NCI-H524 treated with DMSO at 0.1 percent for 48 hours (cell line): ENCODE measurements at regions not wholly inside any gene's neighbourhood (a gene's known extent, or its start where the extent isn't known, plus 50 kb on each side); places are given as distances from the start of the nearest gene placed in this dataset.

Experiments
- DNase-seq: peaks from one replicate; lab custom pipeline; 2025; lab: John Stamatoyannopoulos, UW

DNA sequence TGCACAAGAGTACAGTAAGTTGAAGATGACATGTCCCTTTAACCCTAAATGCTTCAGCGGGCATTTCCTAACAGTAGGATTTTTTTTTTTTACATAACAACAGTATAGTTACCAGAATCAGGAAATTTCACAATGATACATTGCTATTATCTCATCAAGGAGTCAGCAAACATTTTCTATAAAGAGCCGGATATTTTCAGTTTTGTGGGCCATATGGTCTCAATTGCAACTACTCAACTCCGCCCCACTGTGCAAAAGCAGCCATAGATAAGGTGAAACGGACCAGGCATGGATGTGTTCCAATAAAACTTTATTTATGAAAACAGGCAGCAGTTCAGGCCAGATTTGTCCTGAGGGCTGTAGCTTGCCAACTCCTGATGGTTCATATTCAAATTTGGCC, 130.6 kb downstream of the SMAD6 start:
- no peak for DNase-seq

DNA sequence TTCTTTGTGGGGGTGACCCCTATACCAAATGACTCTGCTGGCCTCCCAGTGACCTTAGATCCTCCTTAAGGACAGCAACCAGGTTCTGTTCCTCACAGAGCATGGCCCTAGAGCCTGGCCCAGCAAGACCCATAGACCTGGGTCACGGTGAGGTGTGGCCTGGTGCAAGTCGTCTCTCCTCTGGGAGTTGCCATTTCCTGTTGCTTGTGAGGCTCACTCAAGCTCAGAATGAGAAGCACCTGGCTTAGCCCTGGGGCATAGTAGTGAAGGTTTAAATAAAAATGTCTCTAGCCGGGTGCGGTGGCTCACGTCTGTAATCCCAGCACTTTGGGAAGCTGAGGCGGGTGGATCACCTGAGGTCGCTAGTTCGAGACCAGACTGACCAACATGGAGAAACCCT, 131.3 kb downstream of the SMAD6 start:
- DNase-seq = no peak

GRCh38 chr15:66833803-66834202, 131.8 kb downstream of the SMAD6 start:
- no peak for DNase-seq

- DNase-seq = no peak
These were observed 133.1 kb downstream of the SMAD6 start for GRCh38 chr15:66834881-66835878.

DNA sequence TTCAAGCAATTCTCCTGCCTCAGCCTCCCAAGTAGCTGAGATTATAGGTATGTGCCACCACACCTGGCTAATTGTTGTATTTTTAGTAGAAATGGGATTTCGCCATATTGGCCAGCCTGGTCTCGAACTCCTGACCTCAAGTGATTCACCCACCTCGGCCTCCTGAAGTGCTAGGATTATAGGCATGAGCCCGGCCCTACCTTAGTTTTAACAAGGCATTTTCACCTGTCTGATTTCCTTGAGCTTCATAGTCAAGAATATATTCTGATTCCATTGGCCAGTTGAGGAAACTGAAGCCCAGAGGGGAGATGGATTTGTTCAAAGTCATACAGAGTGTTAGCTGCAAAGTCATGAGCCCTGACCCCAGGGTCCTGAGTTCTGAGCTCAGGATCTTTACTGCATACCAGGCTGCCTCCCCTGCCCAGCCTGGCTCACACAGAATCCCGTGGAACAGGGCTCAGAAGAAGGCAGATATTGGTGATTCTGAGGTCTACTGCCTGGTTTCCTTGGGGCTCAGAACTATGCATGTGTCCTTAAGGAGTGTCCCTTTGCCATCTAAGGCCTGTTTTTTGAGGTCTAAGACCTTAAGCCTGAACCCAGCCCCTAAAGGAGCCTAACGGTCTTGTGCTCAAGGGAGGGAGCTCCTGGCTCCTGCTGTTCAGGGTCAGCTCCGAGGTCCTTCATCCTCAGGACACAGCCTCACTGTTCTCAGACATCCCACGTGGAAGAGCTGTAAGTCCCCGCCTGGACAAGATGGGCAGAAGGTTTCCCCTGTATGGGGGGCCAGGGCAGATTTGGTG, 134.4 kb downstream of the SMAD6 start:
- no peak for DNase-seq

DNA sequence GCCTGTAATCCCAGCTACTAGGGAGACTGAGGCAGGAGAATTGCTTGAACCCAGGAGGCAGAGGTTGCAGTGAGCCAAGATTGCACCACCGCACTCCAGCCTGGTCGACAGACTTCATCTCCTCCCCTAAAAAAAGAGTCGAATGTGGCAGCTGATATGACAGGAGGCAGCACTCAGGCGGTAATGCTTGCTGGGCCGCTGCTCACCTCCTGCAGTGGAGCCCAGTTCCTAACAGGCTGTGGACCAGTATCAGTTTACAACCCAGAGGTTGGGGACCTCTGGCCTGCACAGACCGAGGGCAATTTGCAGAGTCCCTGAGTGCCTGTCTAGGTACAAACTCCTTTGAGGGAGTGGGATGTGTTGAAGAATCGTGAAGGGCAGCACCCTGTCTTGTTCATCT, 136.2 kb downstream of the SMAD6 start:
- DNase-seq = no peak

GRCh38 chr15:66838671-66839239, 136.7 kb downstream of the SMAD6 start:
- no peak for DNase-seq

DNA sequence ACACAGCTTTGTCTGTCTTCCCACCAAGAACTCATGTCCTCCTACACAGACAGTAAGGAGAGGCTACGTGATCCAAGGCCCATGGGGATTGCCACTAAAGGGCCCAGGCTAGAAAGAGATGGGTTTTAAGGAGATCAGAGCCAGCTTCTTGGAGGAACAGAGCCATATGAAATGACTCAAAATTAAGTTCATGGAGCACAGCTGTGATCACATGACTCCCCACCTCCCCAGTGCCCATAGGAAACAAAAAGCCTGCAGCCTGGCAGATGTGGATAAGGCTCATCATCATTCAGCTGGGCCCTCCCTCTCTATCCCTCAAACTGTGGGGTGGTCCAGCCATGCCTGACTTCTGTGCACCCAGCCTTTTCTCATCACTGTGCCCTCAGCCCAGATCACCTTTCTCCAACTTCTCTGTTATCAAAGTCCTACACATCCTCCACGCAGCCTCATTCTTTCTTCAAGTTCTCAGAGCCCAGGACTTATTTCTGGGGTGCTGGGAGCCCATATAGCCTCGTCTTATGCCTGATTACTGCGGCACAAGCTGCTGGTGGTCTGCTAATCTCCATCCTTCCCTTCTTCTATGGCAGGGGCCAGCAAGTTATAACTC, 137.6 kb downstream of the SMAD6 start:
- DNase-seq = no peak

DNA sequence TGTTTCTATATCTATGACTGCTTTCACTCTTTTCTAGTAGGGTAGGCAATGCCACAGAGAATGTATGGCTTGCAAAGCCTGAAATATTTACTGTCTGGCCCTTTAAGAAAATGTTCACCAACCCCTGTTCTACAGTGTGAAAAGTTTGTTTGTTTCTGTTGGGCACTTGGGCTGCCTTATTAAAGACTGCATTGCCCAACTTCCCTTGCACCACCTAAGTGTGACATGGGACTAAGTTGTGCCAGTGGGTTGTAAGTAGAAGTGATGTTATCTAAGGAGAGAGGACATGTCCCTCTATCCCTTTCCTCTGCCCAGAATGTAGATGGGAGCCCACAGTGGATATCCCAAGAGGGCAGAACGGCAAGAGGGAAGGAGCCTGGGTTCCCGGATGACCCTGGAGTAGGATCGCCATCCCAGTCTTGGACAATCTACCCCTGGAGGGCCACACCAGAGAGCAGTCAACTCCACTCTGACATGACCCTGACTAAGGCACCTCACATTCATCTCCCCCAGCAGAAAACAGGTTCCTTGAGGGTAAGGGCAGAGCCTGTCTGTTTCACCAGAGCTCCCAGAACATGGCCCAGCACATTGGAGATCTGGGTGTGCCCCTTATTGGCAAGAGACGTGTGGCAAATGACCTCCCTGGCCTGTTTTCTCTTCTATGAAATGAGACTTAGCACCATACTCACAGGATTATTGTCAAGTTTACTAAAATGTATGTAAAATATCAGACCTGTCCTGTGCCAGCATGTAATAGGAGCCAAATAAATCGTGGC, 138.8 kb downstream of the SMAD6 start:
- DNase-seq = no peak

DNA sequence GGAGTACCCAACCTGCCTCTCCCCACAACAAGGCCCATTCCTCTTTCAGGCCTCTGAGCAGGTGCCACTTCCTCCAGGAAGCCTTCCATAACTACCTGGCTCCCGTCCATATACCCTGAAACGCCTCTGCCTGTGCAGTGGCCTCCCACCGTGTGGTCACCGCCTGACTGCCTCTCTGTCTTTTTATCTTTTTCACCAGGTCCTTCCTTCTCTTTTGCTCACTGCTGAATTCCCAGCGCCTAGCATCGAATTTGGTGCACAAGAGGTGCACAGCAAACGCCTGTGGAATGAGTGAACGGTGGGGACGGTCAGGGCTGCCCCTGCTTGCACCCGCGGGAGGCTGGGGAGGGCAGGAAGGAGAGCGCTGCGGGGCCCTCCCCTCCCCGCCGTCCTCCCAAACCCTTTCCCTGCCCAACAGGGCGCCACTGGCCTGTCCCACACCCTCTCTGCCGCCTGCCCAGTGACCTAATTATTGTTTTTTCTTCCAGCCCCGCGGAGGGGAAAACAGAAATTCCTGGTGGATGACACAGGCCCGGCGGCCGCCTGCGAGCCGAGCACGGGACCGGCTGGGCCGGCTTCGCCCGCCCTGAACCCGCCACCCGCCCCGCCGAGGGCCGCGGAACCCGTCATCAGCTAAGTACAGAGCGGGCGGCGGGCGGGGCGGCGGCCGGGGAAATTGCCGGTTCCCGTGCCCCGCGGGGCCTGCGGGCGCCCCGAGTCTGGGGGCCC, 140.1 kb downstream of the SMAD6 start:
- DNase-seq = no peak

GRCh38 chr15:66842710-66843441, 140.8 kb downstream of the SMAD6 start:
- DNase-seq = no peak

- no peak for DNase-seq
These were observed 141.5 kb downstream of the SMAD6 start for GRCh38 chr15:66843581-66843980.

GRCh38 chr15:66844041-66844746, 142.2 kb downstream of the SMAD6 start:
- DNase-seq = no peak

DNA sequence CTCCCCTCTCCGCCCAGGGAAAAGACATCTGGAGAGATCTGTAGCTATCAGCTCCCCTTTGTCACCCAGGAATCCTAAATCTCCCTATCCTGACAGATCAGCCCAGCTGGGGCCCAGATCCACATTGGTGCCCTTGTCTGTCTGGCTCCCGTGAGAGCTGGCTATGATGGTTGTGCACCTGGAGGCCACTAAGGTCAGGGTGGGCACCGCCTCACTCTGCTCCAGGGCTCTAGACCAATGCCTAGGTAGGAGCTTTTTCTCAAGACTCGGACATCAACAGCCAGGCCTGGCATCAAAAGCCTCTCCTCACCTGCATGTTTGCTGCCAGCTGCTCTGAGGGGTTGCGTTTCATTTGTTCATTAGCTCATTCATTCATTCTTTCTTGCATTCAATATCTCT, 142.7 kb downstream of the SMAD6 start:
- no peak for DNase-seq

DNA sequence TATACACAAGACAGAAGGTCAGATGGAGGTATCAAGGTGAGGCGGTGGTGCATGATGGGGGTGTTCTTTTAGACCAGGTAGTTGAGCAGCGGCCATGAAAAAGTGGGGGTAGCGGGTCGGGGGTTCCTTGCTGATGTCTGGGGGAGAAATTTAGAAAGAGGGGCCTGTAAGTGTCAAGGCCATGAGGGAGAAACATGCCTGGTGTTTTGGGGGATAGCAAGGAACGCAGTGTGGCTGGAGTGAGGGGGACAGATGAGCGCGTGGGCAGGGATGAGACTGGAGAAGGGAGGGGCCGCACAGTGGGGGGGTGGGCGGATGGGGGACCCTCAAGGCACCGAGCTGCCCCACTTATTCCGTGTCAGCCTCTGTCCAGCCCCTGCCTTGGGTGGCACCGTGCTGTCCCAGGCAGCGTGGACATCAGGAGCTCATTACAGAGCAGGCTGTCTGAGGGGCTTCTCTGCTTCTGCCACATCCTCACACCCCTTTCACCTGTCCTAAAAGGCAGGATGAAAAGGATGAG, 143.3 kb downstream of the SMAD6 start:
- no peak for DNase-seq

DNA sequence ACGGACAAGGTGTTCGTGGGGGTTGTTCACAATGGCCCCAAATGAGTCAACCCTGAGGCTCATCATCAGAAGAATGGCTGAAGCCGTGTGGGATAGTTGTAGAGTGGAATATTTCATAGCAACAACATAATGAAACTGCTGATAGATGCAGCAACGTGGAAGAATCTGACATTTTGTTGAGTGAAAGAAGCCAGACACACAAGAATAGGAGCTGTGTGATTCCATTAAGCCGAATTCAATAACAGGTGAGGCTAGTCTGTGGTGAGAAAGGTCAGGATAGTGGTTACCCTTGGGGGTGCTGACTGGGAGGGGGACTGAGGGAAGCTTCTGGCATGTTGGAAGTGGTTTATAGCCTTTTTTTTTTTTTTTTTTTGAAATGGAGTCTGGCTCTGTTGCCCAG, 144.0 kb downstream of the SMAD6 start:
- DNase-seq = no peak

DNA sequence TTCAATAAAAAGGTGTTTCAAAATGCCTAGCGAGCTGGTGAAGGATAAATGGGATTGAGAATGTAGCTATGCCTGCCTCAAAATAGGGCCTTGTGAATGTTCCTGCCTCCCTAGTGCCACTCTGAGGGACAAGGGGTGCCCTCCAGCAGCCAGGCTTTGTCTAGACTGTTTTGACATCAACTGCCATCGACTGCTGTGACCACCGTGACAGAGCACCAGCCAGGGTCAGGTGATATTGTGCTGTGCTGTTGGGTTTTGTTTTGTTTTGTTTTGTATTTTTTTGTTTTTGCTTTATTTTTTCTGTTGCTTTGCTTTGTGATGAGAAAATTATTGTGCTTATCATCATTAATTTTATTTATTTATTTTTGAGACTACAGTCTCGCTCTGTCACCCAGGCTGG, 144.8 kb downstream of the SMAD6 start:
- DNase-seq = no peak

DNA sequence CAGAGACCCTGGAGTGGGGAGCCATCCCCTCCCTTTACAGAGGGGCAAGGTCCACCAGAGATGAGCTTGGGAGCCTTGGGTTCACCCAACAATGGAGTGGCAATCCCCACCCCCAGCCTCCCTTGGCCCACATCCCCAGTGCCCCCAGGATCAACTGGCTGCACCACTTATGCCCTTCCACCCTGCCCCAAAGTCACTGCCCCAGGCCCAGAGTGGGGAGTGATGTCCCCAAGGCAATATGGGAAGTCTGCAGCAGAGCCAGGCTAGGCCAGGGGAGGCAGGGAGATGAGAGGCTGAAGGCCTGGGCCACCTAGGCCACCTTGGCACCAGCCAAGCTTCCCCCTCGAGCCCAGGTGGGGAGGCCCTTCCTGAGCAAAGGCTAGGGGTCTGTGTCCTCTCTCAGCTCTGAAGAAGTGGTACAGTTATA, 145.5 kb downstream of the SMAD6 start:
- no peak for DNase-seq

DNA sequence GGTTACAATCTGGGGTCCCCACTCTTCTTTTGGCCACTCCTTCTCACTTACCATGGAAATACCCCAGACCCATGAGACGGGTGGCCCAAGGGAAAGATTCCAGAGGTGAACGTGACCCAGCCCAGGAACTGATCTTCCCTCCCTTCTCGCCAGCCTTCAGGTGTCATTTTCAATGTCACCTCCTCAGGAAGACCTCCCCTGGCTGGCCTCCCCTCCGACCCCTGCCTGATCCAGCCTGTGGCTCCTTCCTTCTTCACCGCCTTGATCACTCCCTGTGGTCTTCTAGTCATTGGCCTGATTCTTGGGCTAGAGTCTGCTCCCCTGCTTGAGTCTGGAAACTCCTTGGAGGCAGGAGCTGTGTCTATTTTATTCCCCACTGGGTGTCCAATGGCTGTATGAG, 146.1 kb downstream of the SMAD6 start:
- no peak for DNase-seq
